H1 (cell line): ENCODE measurements at regions not wholly inside any gene's neighbourhood (a gene's known extent, or its start where the extent isn't known, plus 50 kb on each side); places are given as distances from the start of the nearest gene placed in this dataset.

ENCODE experiments used
- CTCF ChIA-PET: fragments of 300-600 bp; sonication (Branson Sonifier 250); formaldehyde crosslinking; loops from one replicate; lab custom pipeline; 2021; ENCODE audit not compliant: partially characterized antibody; lab: Charles Lee
- POLR2A ChIA-PET: fragments of 300-600 bp; sonication (Branson Sonifier 250); formaldehyde crosslinking; loops from one replicate; lab custom pipeline; 2021; ENCODE audit warnings: inconsistent platforms; ENCODE audit not compliant: partially characterized antibody; lab: Charles Lee
- DNase-seq, 2 experiments: peaks; one replicate each; pipeline versions ENCODE4 v3.0.0 to v3.0.0-alpha.2; 2010 to 2022; ENCODE audit warnings: low spot score in 2 of 2, low read depth in 1 of 2, mixed read lengths in 1 of 2
- FAIRE-seq: peaks from 2 replicates; lab custom pipeline; 2011; peaks lifted over from hg19 to GRCh38; lab: Jason Lieb, UNC
- H2AFZ ChIP-seq: 2 replicates; pipeline ENCODE4 v1.8.1; 2012; ENCODE audit warnings: low read length, inconsistent platforms
- H2AK5ac ChIP-seq: 2 replicates; pipeline ENCODE4 v1.6.1; 2013; ENCODE audit warnings: low read depth, low read length
- H2BK120ac ChIP-seq: replicated peaks from 2 replicates; pipeline ENCODE3; 2013; ENCODE audit warnings: low read depth, low read length, inconsistent platforms
- H2BK12ac ChIP-seq: 2 replicates; pipeline ENCODE4 v1.6.1; 2013; ENCODE audit warnings: low read depth, low read length
- H2BK15ac ChIP-seq: 2 replicates; pipeline ENCODE4 v1.6.1; 2013; ENCODE audit warnings: low read length
- H2BK20ac ChIP-seq: 2 replicates; pipeline ENCODE4 v1.6.1; 2013; ENCODE audit warnings: low read length
- H2BK5ac ChIP-seq: 2 replicates; pipeline ENCODE4 v1.6.1; 2013; ENCODE audit warnings: low read depth, low read length
- H3K14ac ChIP-seq: 2 replicates; pipeline ENCODE4 v1.6.1; 2013; ENCODE audit warnings: inconsistent platforms; ENCODE audit not compliant: insufficient read length
- H3K18ac ChIP-seq: 2 replicates; pipeline ENCODE4 v1.6.1; 2013; ENCODE audit warnings: low read length; ENCODE audit errors: extremely low read depth
- H3K23ac ChIP-seq: 2 replicates; pipeline ENCODE4 v1.6.1; 2013; ENCODE audit warnings: inconsistent platforms; ENCODE audit not compliant: insufficient read length
- H3K23me2 ChIP-seq: 2 replicates; pipeline ENCODE4 v1.6.1; 2013; ENCODE audit warnings: low read depth, low read length
- H3K27ac ChIP-seq: 2 replicates; pipeline ENCODE4 v1.6.1; 2011; ENCODE audit warnings: low read depth, low read length, inconsistent platforms
- H3K27me3 ChIP-seq, 4 experiments: replicated peaks in 1 of 4; 1 replicate in 1 of 4; 2 replicates in 3 of 4; pipeline versions ENCODE4 v1.6.1 to v1.8.1; 2011 to 2013; ENCODE audit warnings: low read length in 3 of 4, mild to moderate bottlenecking in 3 of 4, inconsistent platforms in 2 of 4, mixed read lengths in 2 of 4, moderate library complexity in 1 of 4; ENCODE audit not compliant: control insufficient read depth in 3 of 4, insufficient read depth in 3 of 4; ENCODE audit errors: extremely low read depth in 1 of 4
- H3K36me3 ChIP-seq, 4 experiments: 2 replicates each; pipeline versions ENCODE4 v1.6.1 to v1.8.1; 2011 to 2013; ENCODE audit warnings: mild to moderate bottlenecking in 4 of 4, low read length in 3 of 4, moderate library complexity in 2 of 4, control low read depth in 1 of 4, inconsistent platforms in 1 of 4; ENCODE audit not compliant: insufficient read depth in 4 of 4, control insufficient read depth in 2 of 4
- H3K4ac ChIP-seq: replicated peaks from 2 replicates; pipeline ENCODE3; 2013; ENCODE audit warnings: low read length, low read depth, mixed read lengths, inconsistent platforms; ENCODE audit not compliant: insufficient read length
- H3K4me1 ChIP-seq, 4 experiments: replicated peaks in 1 of 4; 1 replicate in 1 of 4; 2 replicates in 3 of 4; pipeline versions ENCODE4 v1.6.1 to v1.8.1; 2011 to 2013; ENCODE audit warnings: low read length in 3 of 4, inconsistent platforms in 2 of 4, mixed read lengths in 1 of 4; ENCODE audit not compliant: insufficient read depth in 4 of 4, control insufficient read depth in 3 of 4
- H3K4me2 ChIP-seq, 2 experiments: 2 replicates each; pipeline versions ENCODE4 v1.6.1 to v1.8.1; 2011 to 2013; ENCODE audit warnings: low read depth in 2 of 2, low read length in 2 of 2, control low read depth in 1 of 2, inconsistent platforms in 1 of 2, mild to moderate bottlenecking in 1 of 2; ENCODE audit not compliant: insufficient read depth in 1 of 2
- H3K4me3 ChIP-seq, 4 experiments: fragments of 200-600, 300-600 bp in 1 of 4; sonication (generic), shearing (Covaris generic), sonication (Bioruptor Twin) in 1 of 4; 2 replicates each; pipeline versions ENCODE4 v1.5.1 to v1.8.1; 2011 to 2016; ENCODE audit warnings: low read length in 4 of 4, low read depth in 3 of 4, control low read depth in 2 of 4, inconsistent platforms in 2 of 4, mild to moderate bottlenecking in 2 of 4, mixed read lengths in 1 of 4, moderate library complexity in 1 of 4; ENCODE audit not compliant: insufficient read depth in 2 of 4; ENCODE audit errors: extremely low read depth in 1 of 4
- H3K56ac ChIP-seq: replicated peaks from 2 replicates; pipeline ENCODE3; 2013; ENCODE audit warnings: low read depth, mild to moderate bottlenecking, mixed read lengths, low read length, inconsistent platforms; ENCODE audit not compliant: insufficient read length
- H3K79me1 ChIP-seq: 2 replicates; pipeline ENCODE4 v1.6.1; 2013; ENCODE audit warnings: low read depth, low read length, control low read depth
- H3K79me2 ChIP-seq, 2 experiments: 2 replicates each; pipeline versions ENCODE4 v1.6.1 to v1.8.1; 2012 to 2013; ENCODE audit warnings: low read length in 2 of 2, mild to moderate bottlenecking in 2 of 2, inconsistent platforms in 1 of 2; ENCODE audit not compliant: insufficient read depth in 2 of 2, control insufficient read depth in 1 of 2
- H3K9ac ChIP-seq, 4 experiments: replicated peaks in 1 of 4; 1 replicate in 1 of 4; 2 replicates in 3 of 4; pipeline versions ENCODE4 v1.6.1 to v1.8.1; 2011 to 2013; ENCODE audit warnings: low read depth in 3 of 4, low read length in 3 of 4, control low read depth in 2 of 4, mild to moderate bottlenecking in 2 of 4, moderate library complexity in 2 of 4, inconsistent platforms in 1 of 4; ENCODE audit errors: extremely low read depth in 1 of 4
- H3K9me3 ChIP-seq, 2 experiments: 2 replicates each; pipeline versions ENCODE4 v1.6.1 to v1.8.1; 2012 to 2013; ENCODE audit warnings: mild to moderate bottlenecking in 2 of 2, moderate library complexity in 2 of 2, control low read depth in 1 of 2, inconsistent platforms in 1 of 2, low read depth in 1 of 2, low read length in 1 of 2, mixed read lengths in 1 of 2; ENCODE audit not compliant: insufficient read depth in 2 of 2
- H4K20me1 ChIP-seq, 2 experiments: replicated peaks in 1 of 2; 2 replicates each; pipeline versions ENCODE3 to v1.8.1; 2011 to 2013; ENCODE audit warnings: inconsistent platforms in 2 of 2, low read length in 2 of 2, mild to moderate bottlenecking in 1 of 2; ENCODE audit not compliant: insufficient read depth in 2 of 2, control insufficient read depth in 1 of 2
- H4K5ac ChIP-seq: 2 replicates; pipeline ENCODE4 v1.6.1; 2013; ENCODE audit warnings: low read length, low read depth, mixed read lengths, inconsistent platforms; ENCODE audit not compliant: insufficient read length
- H4K8ac ChIP-seq: 2 replicates; pipeline ENCODE4 v1.8.0; 2013; ENCODE audit warnings: mild to moderate bottlenecking, moderate library complexity, low read length, inconsistent platforms; ENCODE audit not compliant: insufficient read depth; ENCODE audit errors: extremely low read depth
- H4K91ac ChIP-seq: replicated peaks from 2 replicates; pipeline ENCODE3; 2013; ENCODE audit warnings: low read length, mixed read lengths, inconsistent platforms; ENCODE audit not compliant: insufficient read length
- ATF3 ChIP-seq: IDR thresholded peaks from 2 replicates; pipeline ENCODE4 v1.6.1; 2011; ENCODE audit warnings: low read depth, mild to moderate bottlenecking, low read length; ENCODE audit not compliant: insufficient read depth
- BRCA1 ChIP-seq: IDR thresholded peaks from 2 replicates; pipeline ENCODE4 v1.6.1; 2012; ENCODE audit warnings: low read depth, low read length, improper control_type of control experiment
- EGR1 ChIP-seq: IDR thresholded peaks from 2 replicates; pipeline ENCODE4 v1.6.1; 2011; ENCODE audit warnings: low read depth, low read length, borderline replicate concordance
- GABPA ChIP-seq: IDR thresholded peaks from 2 replicates; pipeline ENCODE4 v1.6.1; 2011; ENCODE audit warnings: mild to moderate bottlenecking, low read length, moderate library complexity, borderline replicate concordance; ENCODE audit not compliant: insufficient read depth
- JUN ChIP-seq: IDR thresholded peaks from 2 replicates; pipeline ENCODE4 v1.6.1; 2011; ENCODE audit warnings: low read depth, mild to moderate bottlenecking, improper control_type of control experiment, low read length
- MAFK ChIP-seq: IDR thresholded peaks from 2 replicates; pipeline ENCODE4 v1.6.1; 2012; ENCODE audit warnings: low read depth, mild to moderate bottlenecking, improper control_type of control experiment, low read length
- POLR2AphosphoS5 ChIP-seq: IDR thresholded peaks from 2 replicates; pipeline ENCODE4 v1.6.1; 2011; ENCODE audit warnings: low read depth, low read length
- RNF2 ChIP-seq: fragments of 200-900, 300-1000 bp; sonication (generic); IDR thresholded peaks from 2 replicates; pipeline ENCODE4 v1.7.1; 2016; ENCODE audit warnings: borderline replicate concordance, low read depth, mild to moderate bottlenecking, antibody characterized with exemption, low read length; ENCODE audit not compliant: poor library complexity, severe bottlenecking; ENCODE audit errors: missing control alignments
- SRF ChIP-seq: IDR thresholded peaks from 2 replicates; pipeline ENCODE4 v1.6.1; 2011; ENCODE audit warnings: mild to moderate bottlenecking, low read depth, low read length, moderate library complexity
- TBP ChIP-seq: IDR thresholded peaks from 2 replicates; pipeline ENCODE4 v1.6.1; 2011; ENCODE audit warnings: low read depth, low read length, improper control_type of control experiment
- WGBS, 2 experiments: shearing (Covaris generic) in 1 of 2; methylation state at CpG; one replicate each; pipeline versions ENCODE4 v1.1.6 to v1.1.7; 2013 to 2015; ENCODE audit warnings: low lambda C conversion rate in 2 of 2, mixed read lengths in 2 of 2, inconsistent platforms in 1 of 2, low coverage in 1 of 2, missing lambda C conversion rate in 1 of 2; ENCODE audit not compliant: insufficient replicate concordance in 2 of 2, insufficient coverage in 1 of 2, insufficient read length in 1 of 2; ENCODE audit errors: extremely low coverage in 1 of 2, missing lambda C conversion rate in 1 of 2; 5-methylcytosine and 5-hydroxymethylcytosine counted together
- TF ChIP-seq, protein P1 (sequence below): IDR thresholded peaks from 2 replicates; pipeline ENCODE4 v1.6.1; 2012; ENCODE audit warnings: low read length, inconsistent platforms

- Histone ChIP-seq H4K5ac (no peak overlapping the region), H3K9ac (no peak overlapping the region), H3K18ac (no peak overlapping the region), H3K4me2 (no peak overlapping the region), H4K8ac (peak overlapping the region; percentile 62; the same call in 1 of the 2 replicates), H3K14ac (no peak overlapping the region), H3K27me3 (no peaks in the 10 kb centered on the region), H2BK15ac (no peak overlapping the region), H3K9me3 (no peaks in the 10 kb centered on the region), H2AFZ (no peak overlapping the region), H2BK20ac (no peak overlapping the region), H3K4me1 (peaks cover 0 to 8% (median 0%) of the 10 kb centered on the region in 4 experiments; a peak in 2 of 7 replicates), H2BK12ac (no peak overlapping the region), H3K27ac (no peak overlapping the region), H2AK5ac (no peak overlapping the region), H3K79me2 (no peaks in the 10 kb centered on the region), H4K91ac (no peak overlapping the region), H3K23ac (no peak overlapping the region), H3K56ac (no peak overlapping the region), H3K4ac (no peak overlapping the region), H3K36me3 (no peaks in the 10 kb centered on the region), H2BK5ac (no peak overlapping the region), H3K23me2 (no peaks in the 10 kb centered on the region), H3K4me3 (no peak overlapping the region), H3K79me1 (no peaks in the 10 kb centered on the region), H4K20me1 (no peaks in the 10 kb centered on the region), H2BK120ac (no peak overlapping the region)
- no peak for DNase-seq
- ChIA-PET POLR2A (no interaction called here), CTCF (interaction anchor here (1.0 to 10.6 kb wide), 7 partner anchors 11 to 190 kb away, joined by 3 to 96 read pairs (median 3); no protein-coding TSS in a partner anchor)
- 88% methylated on average over 9 of the region's 9 CpGs; no CpG with 5 or more reads in 1 of the 2 experiments for WGBS, 2 experiments
- no peak for FAIRE-seq
- TF ChIP-seq MAFK (no peak), EGR1 (no peak), BRCA1 (no peak), GABPA (no peak), JUN (no peak), RNF2 (no peak), SRF (no peak), TBP (no peak), POLR2AphosphoS5 (no peak), ATF3 (no peak)
- TF ChIP-seq, protein P1, sequence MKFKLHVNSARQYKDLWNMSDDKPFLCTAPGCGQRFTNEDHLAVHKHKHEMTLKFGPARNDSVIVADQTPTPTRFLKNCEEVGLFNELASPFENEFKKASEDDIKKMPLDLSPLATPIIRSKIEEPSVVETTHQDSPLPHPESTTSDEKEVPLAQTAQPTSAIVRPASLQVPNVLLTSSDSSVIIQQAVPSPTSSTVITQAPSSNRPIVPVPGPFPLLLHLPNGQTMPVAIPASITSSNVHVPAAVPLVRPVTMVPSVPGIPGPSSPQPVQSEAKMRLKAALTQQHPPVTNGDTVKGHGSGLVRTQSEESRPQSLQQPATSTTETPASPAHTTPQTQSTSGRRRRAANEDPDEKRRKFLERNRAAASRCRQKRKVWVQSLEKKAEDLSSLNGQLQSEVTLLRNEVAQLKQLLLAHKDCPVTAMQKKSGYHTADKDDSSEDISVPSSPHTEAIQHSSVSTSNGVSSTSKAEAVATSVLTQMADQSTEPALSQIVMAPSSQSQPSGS: no peak
Observed at GRCh38 chr2:67842375-67842959, 220.3 kb downstream of the C1D start.
